ENCODE measurements at regions not wholly inside any gene's neighbourhood (a gene's known extent, or its start where the extent isn't known, plus 50 kb on each side); places are given as distances from the start of the nearest gene placed in this dataset.

GRCh38 chr2:207474863-207475485, 54.8 kb upstream of the CREB1 start:
- Histone ChIP-seq H3K4me3 (ENCODE audit: low read depth in 1 of 2, low read length in 2 of 2) (no peak overlapping the region), H3K27ac (ENCODE audit: low read depth in 2 of 2, low read length in 1 of 2) (no peak overlapping the region), H3K27me3 (ENCODE audit: control insufficient read depth in 1 of 2, insufficient read depth in 2 of 2, low read length in 2 of 2) (no peaks in the 10 kb centered on the region), H3K36me3 (ENCODE audit: control insufficient read depth in 2 of 2, insufficient read depth in 2 of 2, low read length in 1 of 2) (no peaks in the 10 kb centered on the region), H3K4me1 (ENCODE audit: control insufficient read depth in 2 of 2, insufficient read depth in 2 of 2, low read length in 1 of 2) (no peaks in the 10 kb centered on the region), H3K9me3 (ENCODE audit: control insufficient read depth in 2 of 2, insufficient read depth in 1 of 2, low read depth in 1 of 2, low read length in 1 of 2) (no peaks in the 10 kb centered on the region)
- WGBS, 2 donors = 14 to 15% methylated on average over 13 of the region's 13 CpGs

GRCh38 chr2:207475546-207475945, 54.2 kb upstream of the CREB1 start:
- Histone ChIP-seq H3K27me3 (ENCODE audit: control insufficient read depth in 1 of 2, insufficient read depth in 2 of 2, low read length in 2 of 2) (no peaks in the 10 kb centered on the region), H3K27ac (ENCODE audit: low read depth in 2 of 2, low read length in 1 of 2) (no peak overlapping the region), H3K4me3 (ENCODE audit: low read depth in 1 of 2, low read length in 2 of 2) (no peak overlapping the region), H3K4me1 (ENCODE audit: control insufficient read depth in 2 of 2, insufficient read depth in 2 of 2, low read length in 1 of 2) (no peaks in the 10 kb centered on the region), H3K9me3 (ENCODE audit: control insufficient read depth in 2 of 2, insufficient read depth in 1 of 2, low read depth in 1 of 2, low read length in 1 of 2) (no peaks in the 10 kb centered on the region), H3K36me3 (ENCODE audit: control insufficient read depth in 2 of 2, insufficient read depth in 2 of 2, low read length in 1 of 2) (no peaks in the 10 kb centered on the region)
- 65 to 72% methylated on average over 3 of the region's 3 CpGs for WGBS, 2 donors

- Histone ChIP-seq H3K9me3 (ENCODE audit: control insufficient read depth in 2 of 2, insufficient read depth in 1 of 2, low read depth in 1 of 2, low read length in 1 of 2) (no peaks in the 10 kb centered on the region), H3K36me3 (ENCODE audit: control insufficient read depth in 2 of 2, insufficient read depth in 2 of 2, low read length in 1 of 2) (no peaks in the 10 kb centered on the region), H3K27ac (ENCODE audit: low read depth in 2 of 2, low read length in 1 of 2) (no peak overlapping the region), H3K27me3 (ENCODE audit: control insufficient read depth in 1 of 2, insufficient read depth in 2 of 2, low read length in 2 of 2) (no peaks in the 10 kb centered on the region), H3K4me1 (ENCODE audit: control insufficient read depth in 2 of 2, insufficient read depth in 2 of 2, low read length in 1 of 2) (no peaks in the 10 kb centered on the region), H3K4me3 (ENCODE audit: low read depth in 1 of 2, low read length in 2 of 2) (no peak overlapping the region)
- 82 to 88% methylated on average over 5 of the region's 5 CpGs for WGBS, 2 donors
These were observed 51.9 kb upstream of the CREB1 start for GRCh38 chr2:207477896-207478295.

GRCh38 chr2:207478572-207478971, 51.2 kb upstream of the CREB1 start:
- Histone ChIP-seq H3K4me3 (ENCODE audit: low read depth in 1 of 2, low read length in 2 of 2) (no peak overlapping the region), H3K27ac (ENCODE audit: low read depth in 2 of 2, low read length in 1 of 2) (no peak overlapping the region), H3K36me3 (ENCODE audit: control insufficient read depth in 2 of 2, insufficient read depth in 2 of 2, low read length in 1 of 2) (no peaks in the 10 kb centered on the region), H3K4me1 (ENCODE audit: control insufficient read depth in 2 of 2, insufficient read depth in 2 of 2, low read length in 1 of 2) (no peaks in the 10 kb centered on the region), H3K9me3 (ENCODE audit: control insufficient read depth in 2 of 2, insufficient read depth in 1 of 2, low read depth in 1 of 2, low read length in 1 of 2) (no peaks in the 10 kb centered on the region), H3K27me3 (ENCODE audit: control insufficient read depth in 1 of 2, insufficient read depth in 2 of 2, low read length in 2 of 2) (no peaks in the 10 kb centered on the region)
- WGBS, 2 donors = 79 to 82% methylated on average over 3 of the region's 3 CpGs

GRCh38 chr2:207479198-207479785, 50.5 kb upstream of the CREB1 start:
- no peak overlapping the region for H3K4me3 ChIP-seq (ENCODE audit: low read depth in 1 of 2, low read length in 2 of 2)
- no peaks in the 10 kb centered on the region for H3K27me3 ChIP-seq (ENCODE audit: control insufficient read depth in 1 of 2, insufficient read depth in 2 of 2, low read length in 2 of 2)
- H3K27ac ChIP-seq (ENCODE audit: low read depth in 2 of 2, low read length in 1 of 2) = no peak overlapping the region
- H3K9me3 ChIP-seq (ENCODE audit: control insufficient read depth in 2 of 2, insufficient read depth in 1 of 2, low read depth in 1 of 2, low read length in 1 of 2) = no peaks in the 10 kb centered on the region
- H3K4me1 ChIP-seq (ENCODE audit: control insufficient read depth in 2 of 2, insufficient read depth in 2 of 2, low read length in 1 of 2) = no peaks in the 10 kb centered on the region
- WGBS, 2 donors = 81% methylated on average over 5 of the region's 5 CpGs
- H3K36me3 ChIP-seq (ENCODE audit: control insufficient read depth in 2 of 2, insufficient read depth in 2 of 2, low read length in 1 of 2) = no peaks in the 10 kb centered on the region
